Testis (tissue), 2 donors: ENCODE measurements at regions not wholly inside any gene's neighbourhood (a gene's known extent, or its start where the extent isn't known, plus 50 kb on each side); places are given as distances from the start of the nearest gene placed in this dataset.
"Not testable (repeated sequence)": the region's sequence is repeated elsewhere in the genome, so short reads cannot be mapped to it uniquely, and the experiment has no call there.

Experiments used
- POLR2A ChIP-seq: fragments of 450-650 bp; IDR thresholded peaks from one replicate; pipeline ENCODE4 v1.6.1; 2017; ENCODE audit warnings: antibody characterized with exemption, mild to moderate bottlenecking, moderate library complexity
- TF ChIP-seq, protein P1 (sequence below), 3 experiments: fragments of 450-650 bp in 2 of 3; fragments of 200-600 bp in 1 of 3; sonication (generic) in 1 of 3; IDR thresholded peaks; one replicate each; pipeline ENCODE4 v1.5.1; 2016 to 2019; ENCODE audit warnings: antibody characterized with exemption in 3 of 3, mild to moderate bottlenecking in 2 of 3, moderate library complexity in 1 of 3

DNA sequence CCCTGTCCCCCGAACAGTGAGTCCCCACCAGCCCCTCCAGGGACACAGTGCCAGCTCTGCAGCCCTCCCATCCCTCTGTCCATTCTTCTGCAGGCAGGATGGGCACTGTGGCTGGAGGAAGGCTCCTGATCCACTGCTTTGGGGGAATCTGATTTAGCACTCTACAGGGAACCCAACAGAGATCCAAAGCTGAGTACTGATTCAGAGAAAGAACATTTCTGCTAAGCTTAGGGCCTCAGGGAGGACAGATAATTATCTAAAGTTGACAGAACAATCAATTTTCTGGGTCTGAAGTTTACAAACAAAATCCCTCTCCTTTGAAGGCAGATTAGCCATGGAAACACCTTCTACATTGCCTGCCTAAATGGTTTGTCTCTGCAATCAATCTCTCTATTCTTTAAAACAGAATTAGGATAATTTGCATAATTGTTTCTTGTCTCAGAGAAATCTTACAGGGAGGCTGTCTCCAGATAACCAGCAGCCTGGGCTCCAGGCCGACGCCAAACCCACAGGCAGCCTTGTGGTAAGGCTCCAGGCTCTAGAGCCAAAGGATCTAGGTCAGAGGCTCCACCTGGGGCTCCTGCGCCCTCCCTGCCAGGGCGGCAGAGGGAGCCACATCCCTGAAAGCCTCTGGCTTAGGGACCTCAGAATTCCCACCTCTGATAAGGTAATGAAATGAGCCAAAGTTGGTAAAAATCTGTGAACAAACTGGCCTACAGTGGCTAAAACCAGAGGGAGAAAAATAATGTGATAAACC, 152.2 kb upstream of the FAM20C start:
- TF ChIP-seq POLR2A, result not testable (repeated sequence)
- TF ChIP-seq, protein P1, sequence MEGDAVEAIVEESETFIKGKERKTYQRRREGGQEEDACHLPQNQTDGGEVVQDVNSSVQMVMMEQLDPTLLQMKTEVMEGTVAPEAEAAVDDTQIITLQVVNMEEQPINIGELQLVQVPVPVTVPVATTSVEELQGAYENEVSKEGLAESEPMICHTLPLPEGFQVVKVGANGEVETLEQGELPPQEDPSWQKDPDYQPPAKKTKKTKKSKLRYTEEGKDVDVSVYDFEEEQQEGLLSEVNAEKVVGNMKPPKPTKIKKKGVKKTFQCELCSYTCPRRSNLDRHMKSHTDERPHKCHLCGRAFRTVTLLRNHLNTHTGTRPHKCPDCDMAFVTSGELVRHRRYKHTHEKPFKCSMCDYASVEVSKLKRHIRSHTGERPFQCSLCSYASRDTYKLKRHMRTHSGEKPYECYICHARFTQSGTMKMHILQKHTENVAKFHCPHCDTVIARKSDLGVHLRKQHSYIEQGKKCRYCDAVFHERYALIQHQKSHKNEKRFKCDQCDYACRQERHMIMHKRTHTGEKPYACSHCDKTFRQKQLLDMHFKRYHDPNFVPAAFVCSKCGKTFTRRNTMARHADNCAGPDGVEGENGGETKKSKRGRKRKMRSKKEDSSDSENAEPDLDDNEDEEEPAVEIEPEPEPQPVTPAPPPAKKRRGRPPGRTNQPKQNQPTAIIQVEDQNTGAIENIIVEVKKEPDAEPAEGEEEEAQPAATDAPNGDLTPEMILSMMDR (IDR thresholded peaks at IDR 0.05), result not testable (repeated sequence)
